ACC112 (cell line): ENCODE measurements at regions not wholly inside any gene's neighbourhood (a gene's known extent, or its start where the extent isn't known, plus 50 kb on each side); places are given as distances from the start of the nearest gene placed in this dataset.
A peak's percentile ranks its signal among the peaks of the same experiment; 100 is the strongest.
"Not testable (repeated sequence)": the region's sequence is repeated elsewhere in the genome, so short reads cannot be mapped to it uniquely, and the experiment has no call there.

Experiments used
- H2AFZ ChIP-seq: fragments of 200-600 bp; sonication (generic); one replicate; pipeline ENCODE4 v1.6.0; 2017; ENCODE audit warnings: antibody characterized with exemption, low read length; ENCODE audit not compliant: unreplicated experiment
- H3K27ac ChIP-seq: fragments of 200-600 bp; sonication (generic); 2 replicates; pipeline ENCODE4 v1.5.1; 2014; ENCODE audit warnings: low read depth, mild to moderate bottlenecking, antibody characterized with exemption, low read length, moderate library complexity
- H3K27me3 ChIP-seq: fragments of 200-600 bp; sonication (generic); 2 replicates; pipeline ENCODE4 v1.6.1; 2014; ENCODE audit warnings: mild to moderate bottlenecking, antibody characterized with exemption, low read length, moderate library complexity, mixed read lengths; ENCODE audit not compliant: insufficient read depth
- H3K36me3 ChIP-seq: fragments of 200-600 bp; sonication (generic); 2 replicates; pipeline ENCODE4 v1.6.1; 2016; ENCODE audit warnings: mild to moderate bottlenecking, antibody characterized with exemption, low read length, moderate library complexity, mixed read lengths; ENCODE audit not compliant: insufficient read depth
- H3K4me1 ChIP-seq: fragments of 200-600 bp; sonication (generic); one replicate; pipeline ENCODE4 v1.6.1; 2016; ENCODE audit warnings: low read length, mixed read lengths; ENCODE audit not compliant: insufficient read depth, unreplicated experiment, control insufficient read depth
- H3K4me3 ChIP-seq: fragments of 200-600 bp; sonication (generic); 2 replicates; pipeline ENCODE4 v1.5.1; 2014; ENCODE audit warnings: mild to moderate bottlenecking, low read depth, low read length
- H3K79me2 ChIP-seq: fragments of 200-600 bp; sonication (generic); one replicate; pipeline ENCODE4 v1.6.0; 2016; ENCODE audit warnings: low read length; ENCODE audit not compliant: control insufficient read depth, unreplicated experiment, insufficient read depth

DNA sequence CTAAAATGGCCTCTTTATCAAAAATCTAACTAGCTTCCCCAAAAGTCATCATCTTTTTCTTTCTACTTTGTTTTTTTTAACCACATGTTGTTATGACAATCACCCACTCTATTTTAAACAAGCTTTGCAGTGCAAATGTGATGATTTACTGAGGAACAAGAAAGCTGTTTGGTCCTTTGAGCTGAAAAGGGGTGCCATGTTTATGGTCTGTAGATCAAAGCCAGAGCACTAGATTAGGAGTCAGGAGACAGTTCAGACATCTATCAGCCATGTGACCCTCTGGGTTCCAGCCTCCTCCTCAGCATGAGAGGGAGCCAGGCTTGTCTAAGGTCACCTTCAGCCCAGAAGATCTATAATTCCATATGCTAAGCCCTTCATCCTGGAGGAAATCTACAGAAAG is 65.9 kb downstream of the RPL22L1 start:
- H3K4me1 ChIP-seq: peaks cover 43% of the 10 kb centered on the region
- H3K27me3 ChIP-seq: no peaks in the 10 kb centered on the region
- H3K79me2 ChIP-seq: no peaks in the 10 kb centered on the region
- peak overlapping the region; percentile 22 for H2AFZ ChIP-seq
- H3K27ac ChIP-seq: peak overlapping the region; percentile 99
- no peak overlapping the region for H3K4me3 ChIP-seq
- no peaks in the 10 kb centered on the region for H3K36me3 ChIP-seq

DNA sequence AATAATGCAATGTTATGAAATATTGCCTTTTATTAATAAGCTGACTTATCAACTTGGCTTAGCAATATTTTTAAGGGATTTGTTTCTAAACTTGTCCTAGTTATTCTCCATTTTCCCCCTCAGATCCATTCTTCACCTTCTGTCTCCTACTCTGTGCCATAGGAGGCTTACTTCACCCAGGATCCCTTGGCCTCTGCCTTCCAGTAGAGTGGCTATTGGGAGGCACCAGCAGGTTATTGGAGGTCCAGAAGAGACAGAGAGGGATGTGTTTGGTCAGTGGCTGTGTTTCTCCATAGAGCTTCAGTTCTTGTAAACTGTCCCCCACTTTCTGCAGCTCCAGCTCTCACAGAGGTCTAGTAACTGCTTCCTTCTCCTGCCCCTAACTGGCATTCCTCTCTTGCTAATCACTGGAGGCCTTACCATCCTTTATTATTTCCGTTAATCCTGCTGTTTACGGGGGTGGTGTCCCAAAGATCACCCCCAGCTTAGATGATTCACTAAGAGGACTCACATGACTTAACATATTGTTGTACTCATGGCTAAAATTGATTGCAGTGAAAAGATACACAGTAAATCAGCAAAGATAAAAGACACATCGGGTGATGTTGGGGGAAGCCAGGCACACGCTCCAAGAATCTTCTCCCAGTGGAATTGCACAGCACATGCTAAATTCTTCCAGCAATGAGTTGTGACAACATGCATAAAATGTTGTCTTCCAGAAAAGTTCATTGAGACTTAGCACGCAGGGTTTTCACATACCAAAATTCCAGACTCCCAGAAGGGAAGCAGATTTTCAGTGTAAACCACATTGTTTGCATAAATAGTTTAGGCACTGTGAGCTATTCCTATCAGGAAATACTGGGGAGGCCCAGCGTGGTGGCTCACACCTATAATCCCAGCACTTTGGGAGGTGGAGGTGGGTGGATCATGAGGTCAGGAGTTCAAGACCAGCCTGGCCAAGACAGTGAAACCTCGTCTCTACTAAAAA is 67.5 kb downstream of the RPL22L1 start:
- H2AFZ ChIP-seq: no peak overlapping the region
- H3K36me3 ChIP-seq: peaks cover 8% of the 10 kb centered on the region; the same call in 1 of the 2 replicates
- peaks cover 36% of the 10 kb centered on the region for H3K4me1 ChIP-seq
- no peaks in the 10 kb centered on the region for H3K79me2 ChIP-seq
- peak overlapping the region; percentile 99 for H3K27ac ChIP-seq
- H3K27me3 ChIP-seq: no peaks in the 10 kb centered on the region
- H3K4me3 ChIP-seq: peak overlapping the region; percentile 15; the same call in 1 of the 2 replicates

DNA sequence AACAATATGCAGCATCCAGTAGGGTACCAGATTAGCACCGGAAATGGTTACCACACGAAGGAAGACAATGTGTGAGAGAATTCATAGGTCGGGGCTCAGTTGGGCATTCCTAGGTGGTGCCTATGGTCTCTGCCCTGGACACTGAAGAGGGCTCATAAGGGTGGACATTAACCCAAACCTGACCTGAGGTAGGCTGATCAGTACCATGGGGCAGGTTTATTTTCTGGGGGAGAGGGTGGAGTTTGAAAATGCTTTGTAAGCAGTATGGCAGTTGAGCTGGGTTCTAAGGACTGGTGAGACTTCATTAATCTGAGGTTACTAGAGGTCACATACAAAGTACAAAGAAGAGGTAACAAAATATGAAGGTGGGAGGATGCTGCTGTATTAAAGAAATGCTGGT is 68.4 kb downstream of the RPL22L1 start:
- H3K4me3 ChIP-seq: peak overlapping the region; percentile 6; the same call in 1 of the 2 replicates
- peak overlapping the region; percentile 99 for H3K27ac ChIP-seq
- peaks cover 8% of the 10 kb centered on the region; the same call in 1 of the 2 replicates for H3K36me3 ChIP-seq
- H3K27me3 ChIP-seq: no peaks in the 10 kb centered on the region
- H2AFZ ChIP-seq: no peak overlapping the region
- no peaks in the 10 kb centered on the region for H3K79me2 ChIP-seq
- peaks cover 36% of the 10 kb centered on the region for H3K4me1 ChIP-seq

DNA sequence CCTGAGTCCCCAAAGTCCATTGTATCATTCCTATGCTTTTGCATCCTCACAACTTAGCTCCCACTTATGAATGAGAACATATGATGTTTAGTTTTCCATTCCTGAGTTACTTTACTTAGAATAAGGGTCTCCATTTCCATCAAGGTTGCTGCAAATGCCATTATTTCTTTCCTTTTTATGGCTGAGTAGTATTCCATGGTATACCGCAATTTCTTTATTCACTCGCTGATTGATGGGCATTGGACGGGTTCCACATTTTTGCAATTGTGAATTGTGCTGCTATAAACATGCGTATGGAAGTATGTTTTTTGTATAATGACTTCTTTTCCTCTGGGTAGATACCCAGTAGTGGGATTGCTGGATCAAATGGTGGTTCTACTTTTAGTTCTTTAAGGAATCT is 69.7 kb downstream of the RPL22L1 start:
- not testable (repeated sequence) for H3K79me2 ChIP-seq, H3K27me3 ChIP-seq, H2AFZ ChIP-seq, H3K4me3 ChIP-seq, H3K36me3 ChIP-seq, H3K27ac ChIP-seq
- H3K4me1 ChIP-seq: peaks cover 31% of the 10 kb centered on the region

DNA sequence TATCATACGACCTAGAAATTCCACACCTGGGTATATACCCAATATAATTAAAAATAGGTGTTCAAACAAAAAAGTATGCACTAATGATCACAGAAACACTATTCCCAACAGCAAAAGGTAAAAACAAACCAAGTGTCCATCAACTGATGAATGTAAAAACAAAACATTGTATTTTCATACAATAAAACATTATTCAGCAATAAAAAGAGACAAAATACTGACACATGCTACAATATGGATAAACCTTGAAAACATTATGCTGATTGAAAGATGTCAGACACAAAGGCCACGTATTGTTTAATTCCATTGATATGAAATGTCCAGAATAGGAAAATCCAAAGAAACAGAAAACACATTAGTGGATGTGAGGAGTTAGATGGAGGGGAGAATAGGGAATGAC is 71.0 kb downstream of the RPL22L1 start:
- H3K4me1 ChIP-seq: peaks cover 26% of the 10 kb centered on the region
- H3K27me3 ChIP-seq: no peaks in the 10 kb centered on the region
- H3K4me3 ChIP-seq: no peak overlapping the region
- H3K36me3 ChIP-seq: peaks cover 8% of the 10 kb centered on the region; the same call in 1 of the 2 replicates
- H3K79me2 ChIP-seq: no peaks in the 10 kb centered on the region
- no peak overlapping the region for H3K27ac ChIP-seq
- H2AFZ ChIP-seq: no peak overlapping the region

DNA sequence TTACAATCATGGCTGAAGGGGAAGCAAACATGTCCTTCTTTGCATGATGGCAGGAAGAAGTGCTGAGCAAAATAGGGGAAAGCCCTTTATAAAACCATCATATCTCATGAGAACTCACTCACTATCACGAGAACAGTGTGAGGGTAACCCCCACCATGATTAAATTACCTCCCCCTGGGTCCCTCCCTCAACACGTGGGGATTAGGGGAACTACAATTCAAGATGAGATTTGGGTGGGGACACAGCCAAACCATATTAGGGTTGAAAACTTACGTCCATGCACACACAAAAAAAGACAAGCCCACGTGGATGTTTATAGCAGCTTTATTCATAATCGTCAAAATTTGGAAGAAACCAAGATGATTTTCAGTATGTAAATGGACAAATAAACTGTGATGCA is 72.3 kb downstream of the RPL22L1 start:
- H3K4me1 ChIP-seq: peaks cover 13% of the 10 kb centered on the region
- H3K27ac ChIP-seq: no peak overlapping the region
- H3K79me2 ChIP-seq: no peaks in the 10 kb centered on the region
- H2AFZ ChIP-seq: no peak overlapping the region
- H3K4me3 ChIP-seq: no peak overlapping the region
- H3K36me3 ChIP-seq: peaks cover 8% of the 10 kb centered on the region; the same call in 1 of the 2 replicates
- H3K27me3 ChIP-seq: no peaks in the 10 kb centered on the region

DNA sequence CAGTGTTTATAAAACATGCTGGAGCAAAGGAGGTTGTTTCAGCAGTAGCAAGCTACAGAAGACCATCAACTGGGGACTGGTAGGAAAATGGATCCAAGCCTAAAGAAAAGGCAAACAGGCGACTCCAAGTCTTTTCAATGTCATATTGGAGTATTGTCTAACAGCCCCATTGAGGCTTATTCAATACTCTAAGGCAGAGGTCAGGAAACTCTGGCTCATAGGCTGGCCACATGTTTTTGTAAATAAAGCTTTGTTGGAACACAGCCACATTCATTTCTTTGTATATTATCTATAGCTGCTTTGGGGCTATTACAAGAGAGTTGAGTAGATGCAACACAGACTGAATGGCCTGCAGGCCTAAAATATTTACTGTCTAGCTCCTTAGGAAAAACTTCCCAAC is 77.5 kb downstream of the RPL22L1 start:
- Histone ChIP-seq H3K27me3 (no peaks in the 10 kb centered on the region), H3K36me3 (no peaks in the 10 kb centered on the region), H2AFZ (peak overlapping the region; percentile 21), H3K79me2 (no peaks in the 10 kb centered on the region), H3K4me1 (no peaks in the 10 kb centered on the region), H3K27ac (no peak overlapping the region), H3K4me3 (no peak overlapping the region)

DNA sequence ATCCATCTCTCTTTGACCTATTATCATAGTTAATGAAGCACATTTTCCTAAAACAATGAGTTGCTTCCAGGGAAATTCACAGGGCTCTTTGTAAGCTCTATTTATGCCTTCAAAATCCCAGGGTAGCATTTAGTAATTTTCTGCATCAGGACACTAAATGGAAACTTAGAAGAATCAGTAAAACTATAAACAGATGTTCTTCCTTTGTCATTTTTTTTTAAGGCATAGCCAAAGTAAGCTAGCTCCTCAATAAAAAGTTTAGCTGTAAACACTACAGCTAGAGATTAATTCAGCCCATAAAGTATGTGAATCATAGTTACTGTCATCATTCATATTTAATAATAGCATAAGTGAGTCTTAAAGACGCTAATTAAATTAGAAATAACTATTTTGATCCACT is 79.3 kb downstream of the RPL22L1 start:
- H3K27me3 ChIP-seq: no peaks in the 10 kb centered on the region
- H3K4me1 ChIP-seq: no peaks in the 10 kb centered on the region
- no peak overlapping the region for H3K27ac ChIP-seq
- no peak overlapping the region for H3K4me3 ChIP-seq
- H3K79me2 ChIP-seq: no peaks in the 10 kb centered on the region
- no peaks in the 10 kb centered on the region for H3K36me3 ChIP-seq
- H2AFZ ChIP-seq: no peak overlapping the region

DNA sequence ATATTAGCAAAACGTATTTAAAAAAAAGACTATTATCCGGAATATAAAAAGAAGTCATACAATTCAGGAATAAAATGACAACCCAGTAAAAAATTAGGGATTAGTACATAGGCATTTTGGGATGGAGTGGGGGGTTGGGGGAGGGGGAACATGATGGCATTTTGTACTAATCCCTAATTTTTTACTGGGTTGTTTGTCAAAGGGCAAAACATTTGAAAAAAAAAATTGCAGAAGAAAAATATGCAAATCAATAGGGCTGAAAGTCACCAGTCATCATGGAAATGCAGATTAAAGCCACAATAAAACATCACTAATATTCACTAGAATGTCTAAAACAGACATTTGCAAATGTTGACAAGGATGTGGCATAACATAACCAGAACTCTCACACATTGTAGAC is 82.5 kb downstream of the RPL22L1 start:
- Histone ChIP-seq H3K36me3 (no peaks in the 10 kb centered on the region), H3K4me3 (no peak overlapping the region), H2AFZ (no peak overlapping the region), H3K27me3 (no peaks in the 10 kb centered on the region), H3K79me2 (no peaks in the 10 kb centered on the region), H3K27ac (no peak overlapping the region), H3K4me1 (no peaks in the 10 kb centered on the region)

DNA sequence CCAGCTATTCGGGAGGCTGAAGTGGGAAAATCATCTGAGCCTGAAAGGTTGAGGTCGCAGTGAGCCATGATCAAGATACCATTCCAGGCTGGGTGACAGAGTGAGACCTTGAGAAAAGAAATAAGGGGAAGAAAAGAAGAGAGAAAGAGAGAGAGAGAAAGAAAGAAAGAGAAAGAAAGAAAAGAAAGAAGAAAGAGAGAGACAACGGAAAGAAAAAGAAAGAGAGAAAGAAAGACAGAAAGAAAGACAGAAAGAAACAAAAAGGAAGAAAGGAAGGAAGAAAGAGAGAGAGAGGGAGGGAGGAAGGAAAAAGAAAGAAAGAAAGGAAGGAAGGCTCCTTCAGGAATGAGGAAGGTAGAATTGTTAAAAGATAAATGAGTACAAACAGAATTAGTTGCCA is 84.5 kb downstream of the RPL22L1 start:
- Histone ChIP-seq H3K27me3 (no peaks in the 10 kb centered on the region), H3K36me3 (no peaks in the 10 kb centered on the region), H3K4me3 (no peak overlapping the region), H3K4me1 (peaks cover 3% of the 10 kb centered on the region), H2AFZ (no peak overlapping the region), H3K79me2 (no peaks in the 10 kb centered on the region), H3K27ac (no peak overlapping the region)

DNA sequence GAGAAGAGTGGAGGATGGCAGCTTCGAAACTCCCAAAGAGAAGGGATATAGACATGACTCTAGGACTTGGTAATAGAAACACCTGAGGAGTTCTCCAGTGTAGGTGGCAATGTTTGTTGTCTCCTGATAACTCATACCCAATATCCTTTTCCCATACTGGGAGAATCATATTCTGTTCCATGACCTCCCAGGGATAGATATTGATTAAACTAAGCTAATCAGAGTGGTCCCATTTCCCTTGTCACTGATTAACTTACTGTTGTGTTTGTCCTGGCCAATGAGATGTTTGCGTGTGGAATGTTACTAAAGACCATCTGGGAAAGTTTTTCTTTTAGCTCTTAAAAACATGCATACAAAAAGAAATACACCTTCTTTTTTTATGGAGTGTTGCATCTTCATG is 85.6 kb downstream of the RPL22L1 start:
- Histone ChIP-seq H2AFZ (no peak overlapping the region), H3K27me3 (no peaks in the 10 kb centered on the region), H3K4me1 (peaks cover 3% of the 10 kb centered on the region), H3K27ac (no peak overlapping the region), H3K4me3 (no peak overlapping the region), H3K79me2 (no peaks in the 10 kb centered on the region), H3K36me3 (no peaks in the 10 kb centered on the region)
